ENCODE measurements at regions not wholly inside any gene's neighbourhood (a gene's known extent, or its start where the extent isn't known, plus 50 kb on each side); places are given as distances from the start of the nearest gene placed in this dataset.

- TF ChIP-seq Cebpa-rat (IDR thresholded peaks at IDR 0.05), result no peak
- Histone ChIP-seq H3K27ac (no peak overlapping the region), H3K9ac (no peak overlapping the region), H3K4me2 (no peak overlapping the region), H3K4me3 (no peak overlapping the region), H3K4me1 (no peaks in the 10 kb centered on the region), H3K9me3 (replicated peaks in 1 of 11) (peaks cover 0 to 15% (median 5%) of the 10 kb centered on the region in 11 experiments; a peak in 5 of 22 replicates), H3K36me3 (no peaks in the 10 kb centered on the region), H3K27me3 (no peaks in the 10 kb centered on the region), H4K20me1 (no peaks in the 10 kb centered on the region)
These were observed 197.1 kb downstream of the NSG2 start for GRCh38 chr5:174242573-174242972.

DNA sequence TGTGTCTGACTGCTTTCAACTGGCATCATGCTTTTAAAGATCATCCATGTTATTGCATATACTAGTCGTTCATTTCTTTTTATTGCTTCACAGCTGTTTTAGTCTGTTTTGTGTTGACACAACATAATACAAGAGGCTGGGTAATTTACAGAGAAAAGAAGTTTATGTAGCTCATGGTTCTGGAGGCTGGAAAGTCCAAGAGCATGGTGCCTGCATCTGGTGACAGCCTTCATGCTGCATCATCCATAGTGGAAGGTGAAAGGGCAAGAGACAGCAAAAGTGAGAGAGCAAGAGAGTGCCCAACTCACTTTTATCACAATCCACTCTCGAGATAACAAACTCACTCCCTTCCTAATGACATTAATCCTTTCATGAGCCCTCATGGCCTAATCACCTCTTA lies 198.4 kb downstream of the NSG2 start:
- TF ChIP-seq Cebpa-rat (IDR thresholded peaks at IDR 0.05), result no peak
- Histone ChIP-seq H3K27ac (no peak overlapping the region), H3K4me1 (no peaks in the 10 kb centered on the region)

GRCh38 chr5:174245516-174246075 lies 200.1 kb downstream of the NSG2 start:
- Histone ChIP-seq H3K4me1 (no peaks in the 10 kb centered on the region), H3K9me3 (replicated peaks in 1 of 11) (peaks cover 0 to 4% (median 0%) of the 10 kb centered on the region in 11 experiments; a peak in 3 of 22 replicates), H3K9ac (no peak overlapping the region), H3K4me3 (no peak overlapping the region), H3K27me3 (no peaks in the 10 kb centered on the region), H3K36me3 (no peaks in the 10 kb centered on the region), H3K27ac (no peak overlapping the region), H3K4me2 (no peak overlapping the region), H4K20me1 (no peaks in the 10 kb centered on the region)
- no peak for TF ChIP-seq Cebpa-rat (IDR thresholded peaks at IDR 0.05)

More for the DNA sequence above, 198.4 kb downstream of the NSG2 start:
- Histone ChIP-seq H3K36me3 (no peaks in the 10 kb centered on the region), H3K9ac (no peak overlapping the region), H4K20me1 (no peaks in the 10 kb centered on the region), H3K27me3 (no peaks in the 10 kb centered on the region), H3K4me3 (no peak overlapping the region), H3K9me3 (replicated peaks in 1 of 11) (peaks cover 0 to 13% (median 5%) of the 10 kb centered on the region in 11 experiments; a peak in 6 of 22 replicates), H3K4me2 (no peak overlapping the region)

- peaks cover 0 to 4% (median 0%) of the 10 kb centered on the region in 11 experiments; a peak in 3 of 22 replicates for H3K9me3 ChIP-seq (replicated peaks in 1 of 11)
- no peaks in the 10 kb centered on the region for H3K36me3 ChIP-seq
- no peak for TF ChIP-seq Cebpa-rat (IDR thresholded peaks at IDR 0.05)
- no peak overlapping the region for H3K4me3 ChIP-seq
- H3K9ac ChIP-seq, result no peak overlapping the region
- H3K4me2 ChIP-seq, result no peak overlapping the region
- H3K4me1 ChIP-seq, result no peaks in the 10 kb centered on the region
- H4K20me1 ChIP-seq, result no peaks in the 10 kb centered on the region
- H3K27me3 ChIP-seq, result no peaks in the 10 kb centered on the region
- no peak overlapping the region for H3K27ac ChIP-seq
These were observed 201.2 kb downstream of the NSG2 start for GRCh38 chr5:174246743-174247142.

DNA sequence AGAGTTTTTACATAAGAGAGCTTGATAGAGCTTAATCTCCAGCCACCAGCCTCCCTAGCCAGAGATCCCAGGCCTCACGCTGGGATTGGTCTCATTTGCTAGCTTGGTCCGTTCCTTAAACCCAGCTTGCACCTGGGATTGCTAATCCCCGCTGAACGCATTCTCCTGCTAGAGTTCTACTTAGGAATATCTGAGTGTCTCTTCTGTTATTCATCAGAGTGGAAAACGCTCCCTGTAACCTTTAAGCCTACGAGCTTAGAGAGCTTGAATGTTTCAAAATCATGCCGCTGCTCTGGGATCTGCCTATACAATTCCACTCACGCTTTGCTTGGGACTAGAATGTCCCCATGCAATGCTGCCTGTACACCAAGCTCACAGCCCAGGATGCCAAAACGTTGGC lies 201.8 kb downstream of the NSG2 start:
- no peak overlapping the region for H3K4me2 ChIP-seq
- peaks cover 0 to 4% (median 0%) of the 10 kb centered on the region in 11 experiments; a peak in 3 of 22 replicates for H3K9me3 ChIP-seq (replicated peaks in 1 of 11)
- H3K36me3 ChIP-seq, result no peaks in the 10 kb centered on the region
- no peak overlapping the region for H3K9ac ChIP-seq
- no peak for TF ChIP-seq Cebpa-rat (IDR thresholded peaks at IDR 0.05)
- no peak overlapping the region for H3K27ac ChIP-seq
- no peak overlapping the region for H3K4me3 ChIP-seq
- no peaks in the 10 kb centered on the region for H3K4me1 ChIP-seq
- H3K27me3 ChIP-seq, result no peaks in the 10 kb centered on the region
- H4K20me1 ChIP-seq, result no peaks in the 10 kb centered on the region

GRCh38 chr5:174251305-174252000 lies 205.9 kb downstream of the NSG2 start:
- H3K4me2 ChIP-seq, result no peak overlapping the region
- no peaks in the 10 kb centered on the region for H3K36me3 ChIP-seq
- TF ChIP-seq Cebpa-rat (IDR thresholded peaks at IDR 0.05), result no peak
- H3K27ac ChIP-seq, result no peak overlapping the region
- H3K9me3 ChIP-seq (replicated peaks in 1 of 11), result peaks cover 0 to 4% (median 0%) of the 10 kb centered on the region in 11 experiments; a peak in 3 of 22 replicates
- H3K9ac ChIP-seq, result no peak overlapping the region
- no peaks in the 10 kb centered on the region for H3K27me3 ChIP-seq
- no peaks in the 10 kb centered on the region for H4K20me1 ChIP-seq
- H3K4me1 ChIP-seq, result no peaks in the 10 kb centered on the region
- no peak overlapping the region for H3K4me3 ChIP-seq

- H3K27ac ChIP-seq, result no peak overlapping the region
- no peaks in the 10 kb centered on the region for H4K20me1 ChIP-seq
- TF ChIP-seq Cebpa-rat (IDR thresholded peaks at IDR 0.05), result no peak
- no peak overlapping the region for H3K4me3 ChIP-seq
- H3K9me3 ChIP-seq (replicated peaks in 1 of 11), result peaks cover 0 to 4% (median 0%) of the 10 kb centered on the region in 11 experiments; a peak in 3 of 22 replicates
- H3K36me3 ChIP-seq, result no peaks in the 10 kb centered on the region
- no peaks in the 10 kb centered on the region for H3K4me1 ChIP-seq
- H3K27me3 ChIP-seq, result no peaks in the 10 kb centered on the region
- H3K4me2 ChIP-seq, result no peak overlapping the region
- H3K9ac ChIP-seq, result no peak overlapping the region
These were observed 206.6 kb downstream of the NSG2 start for GRCh38 chr5:174252121-174252520.

DNA sequence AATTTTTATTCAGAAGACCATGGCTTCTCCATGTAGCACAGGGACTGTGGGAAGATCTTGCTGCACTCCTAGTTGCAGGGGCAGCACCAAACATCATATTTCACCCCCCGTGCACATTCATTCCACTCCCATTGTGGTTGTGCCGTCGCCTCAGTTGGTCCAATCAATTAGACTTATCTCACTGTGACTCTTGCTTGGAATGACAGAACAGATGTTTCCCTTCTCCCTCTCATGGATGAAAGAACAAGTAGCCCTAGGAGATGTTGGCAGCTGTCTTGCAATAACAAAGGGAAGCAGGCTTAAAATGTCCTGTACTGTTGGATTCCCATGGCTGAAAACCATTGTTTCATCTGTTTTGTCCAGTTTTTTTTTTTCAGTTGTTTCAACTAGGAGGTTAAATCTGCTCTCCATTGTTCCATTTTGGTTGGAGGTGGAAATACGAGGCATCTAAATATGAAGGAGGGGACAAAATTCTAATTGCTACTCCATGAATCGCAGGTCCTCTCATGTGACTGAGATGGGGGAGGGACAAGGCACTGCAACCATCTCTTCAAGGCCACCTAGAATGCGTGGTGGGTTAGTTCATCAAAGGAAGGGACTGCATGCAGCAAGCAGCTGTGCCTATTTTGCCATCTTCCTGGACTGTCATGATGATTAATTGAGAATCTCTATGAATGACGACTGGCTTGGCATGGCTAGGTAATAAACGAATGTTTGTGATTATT lies 214.4 kb downstream of the NSG2 start:
- TF ChIP-seq Cebpa-rat (IDR thresholded peaks at IDR 0.05), result no peak
- Histone ChIP-seq H3K9ac (no peak overlapping the region), H3K27ac (no peak overlapping the region), H3K9me3 (replicated peaks in 1 of 11) (no peaks in the 10 kb centered on the region), H3K4me1 (no peaks in the 10 kb centered on the region), H3K4me3 (no peak overlapping the region), H3K36me3 (no peaks in the 10 kb centered on the region), H3K27me3 (no peaks in the 10 kb centered on the region), H4K20me1 (no peaks in the 10 kb centered on the region), H3K4me2 (no peak overlapping the region)

DNA sequence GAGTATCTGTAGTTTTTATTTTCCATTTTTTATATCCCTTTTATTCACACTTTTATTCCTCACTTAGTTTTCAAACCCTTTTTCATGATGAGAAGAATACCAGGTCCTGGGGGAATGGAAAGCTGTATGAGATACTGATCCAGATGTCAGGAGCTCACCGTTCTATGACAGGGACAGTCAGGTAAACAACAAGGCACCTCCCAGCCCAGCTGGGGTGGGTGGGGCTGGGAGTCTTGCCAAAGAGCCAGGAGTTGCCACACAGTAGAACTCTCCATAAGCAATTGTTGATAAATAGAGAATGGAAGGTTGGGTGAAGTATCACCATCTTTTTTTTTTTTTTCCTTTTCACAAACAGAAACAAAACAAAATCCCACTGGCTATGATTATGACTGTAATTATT lies 225.8 kb downstream of the NSG2 start:
- Histone ChIP-seq H3K4me3 (no peak overlapping the region), H3K27ac (no peak overlapping the region), H4K20me1 (no peaks in the 10 kb centered on the region)

More for the DNA sequence above, 225.8 kb downstream of the NSG2 start:
- Histone ChIP-seq H3K27me3 (no peaks in the 10 kb centered on the region), H3K36me3 (no peaks in the 10 kb centered on the region), H3K4me2 (no peak overlapping the region), H3K4me1 (peaks cover 0 to 10% (median 3%) of the 10 kb centered on the region in 10 experiments; a peak in 7 of 20 replicates), H3K9ac (no peak overlapping the region), H3K9me3 (replicated peaks in 1 of 11) (peaks cover 0 to 10% (median 7%) of the 10 kb centered on the region in 11 experiments; a peak in 8 of 22 replicates)
- TF ChIP-seq Cebpa-rat (IDR thresholded peaks at IDR 0.05), result no peak
